ENCODE measurements at regions not wholly inside any gene's neighbourhood (a gene's known extent, or its start where the extent isn't known, plus 50 kb on each side); places are given as distances from the start of the nearest gene placed in this dataset.

- TF ChIP-seq, protein P1, sequence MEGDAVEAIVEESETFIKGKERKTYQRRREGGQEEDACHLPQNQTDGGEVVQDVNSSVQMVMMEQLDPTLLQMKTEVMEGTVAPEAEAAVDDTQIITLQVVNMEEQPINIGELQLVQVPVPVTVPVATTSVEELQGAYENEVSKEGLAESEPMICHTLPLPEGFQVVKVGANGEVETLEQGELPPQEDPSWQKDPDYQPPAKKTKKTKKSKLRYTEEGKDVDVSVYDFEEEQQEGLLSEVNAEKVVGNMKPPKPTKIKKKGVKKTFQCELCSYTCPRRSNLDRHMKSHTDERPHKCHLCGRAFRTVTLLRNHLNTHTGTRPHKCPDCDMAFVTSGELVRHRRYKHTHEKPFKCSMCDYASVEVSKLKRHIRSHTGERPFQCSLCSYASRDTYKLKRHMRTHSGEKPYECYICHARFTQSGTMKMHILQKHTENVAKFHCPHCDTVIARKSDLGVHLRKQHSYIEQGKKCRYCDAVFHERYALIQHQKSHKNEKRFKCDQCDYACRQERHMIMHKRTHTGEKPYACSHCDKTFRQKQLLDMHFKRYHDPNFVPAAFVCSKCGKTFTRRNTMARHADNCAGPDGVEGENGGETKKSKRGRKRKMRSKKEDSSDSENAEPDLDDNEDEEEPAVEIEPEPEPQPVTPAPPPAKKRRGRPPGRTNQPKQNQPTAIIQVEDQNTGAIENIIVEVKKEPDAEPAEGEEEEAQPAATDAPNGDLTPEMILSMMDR (conservative IDR thresholded peaks at IDR 0.05; ENCODE audit: low read length), result no peak
- no peak for TF ChIP-seq EZH2phosphoT487 (IDR thresholded peaks at IDR 0.05; ENCODE audit: borderline replicate concordance)
Observed at GRCh38 chr13:107091861-107092260, 523.9 kb upstream of the ARGLU1 start.
